HEK293T (cell line): ENCODE measurements at regions not wholly inside any gene's neighbourhood (a gene's known extent, or its start where the extent isn't known, plus 50 kb on each side); places are given as distances from the start of the nearest gene placed in this dataset.

ENCODE experiments used
- CTCF ChIA-PET: fragments of 350-600 bp; formaldehyde crosslinking; extraction: SDS; loops from one replicate; lab custom pipeline; 2021; ENCODE audit warnings: antibody characterized with exemption, inconsistent platforms; lab: Yijun Ruan, JAX
- POLR2A ChIA-PET: fragments of 350-600 bp; formaldehyde crosslinking; extraction: SDS; loops from one replicate; lab custom pipeline; 2020; ENCODE audit warnings: antibody characterized with exemption, inconsistent platforms; lab: Yijun Ruan, JAX
- DNase-seq: peaks from one replicate; pipeline ENCODE4 v3.0.0; 2012; ENCODE audit warnings: mixed read lengths; ENCODE audit errors: extremely low spot score
- ARNT ChIP-seq: fragments of 450-650 bp; IDR thresholded peaks from 2 replicates; pipeline ENCODE4 v1.6.1; 2017; ENCODE audit warnings: mild to moderate bottlenecking
- BHLHE40 ChIP-seq: fragments of 450-650 bp; IDR thresholded peaks from 2 replicates; pipeline ENCODE4 v1.6.1; 2016; ENCODE audit warnings: mild to moderate bottlenecking, moderate library complexity, borderline replicate concordance
- CTBP1 ChIP-seq: fragments of 450-650 bp; IDR thresholded peaks from 2 replicates; pipeline ENCODE4 v1.6.1; 2016; ENCODE audit warnings: borderline replicate concordance
- ELF4 ChIP-seq: fragments of 450-650 bp; IDR thresholded peaks from 2 replicates; pipeline ENCODE4 v1.6.1; 2017; ENCODE audit warnings: antibody characterized with exemption
- FOXA1 ChIP-seq: fragments of 450-650 bp; IDR thresholded peaks from 2 replicates; pipeline ENCODE4 v1.6.1; 2016; ENCODE audit warnings: mild to moderate bottlenecking
- FOXK2 ChIP-seq: fragments of 450-650 bp; IDR thresholded peaks from 2 replicates; pipeline ENCODE4 v1.6.1; 2016; ENCODE audit warnings: mild to moderate bottlenecking
- FOXM1 ChIP-seq: fragments of 450-650 bp; IDR thresholded peaks from 2 replicates; pipeline ENCODE4 v1.6.1; 2017; ENCODE audit warnings: mild to moderate bottlenecking, borderline replicate concordance
- HDGF ChIP-seq: fragments of 450-650 bp; IDR thresholded peaks from 2 replicates; pipeline ENCODE4 v1.6.1; 2017; ENCODE audit warnings: antibody characterized with exemption, borderline replicate concordance
- L3MBTL2 ChIP-seq: fragments of 450-650 bp; conservative IDR thresholded peaks from 2 replicates; pipeline ENCODE4 v1.6.1; 2016; ENCODE audit warnings: mild to moderate bottlenecking
- LEF1 ChIP-seq: fragments of 450-650 bp; IDR thresholded peaks from 2 replicates; pipeline ENCODE4 v1.6.1; 2017; ENCODE audit warnings: mild to moderate bottlenecking, borderline replicate concordance
- NFRKB ChIP-seq: fragments of 450-650 bp; IDR thresholded peaks from 2 replicates; pipeline ENCODE4 v1.6.1; 2016; ENCODE audit warnings: mild to moderate bottlenecking, moderate library complexity
- PKNOX1 ChIP-seq: fragments of 450-650 bp; IDR thresholded peaks from 2 replicates; pipeline ENCODE4 v1.6.1; 2016
- SP1 ChIP-seq: fragments of 450-650 bp; IDR thresholded peaks from 2 replicates; pipeline ENCODE4 v1.6.1; 2017
- SUZ12 ChIP-seq: fragments of 450-650 bp; IDR thresholded peaks from 2 replicates; pipeline ENCODE4 v1.6.1; 2016; ENCODE audit warnings: mild to moderate bottlenecking
- TARDBP ChIP-seq: fragments of 450-650 bp; IDR thresholded peaks from 2 replicates; pipeline ENCODE4 v1.6.1; 2016
- ZNF384 ChIP-seq: fragments of 450-650 bp; IDR thresholded peaks from 2 replicates; pipeline ENCODE4 v1.6.1; 2016

GRCh38 chr10:33749790-33750189 is 415.3 kb upstream of the NRP1 start:
- no peak for DNase-seq
- TF ChIP-seq TARDBP (no peak), CTBP1 (no peak), FOXK2 (no peak), HDGF (no peak), ARNT (no peak), FOXM1 (no peak), BHLHE40 (no peak), PKNOX1 (no peak), NFRKB (no peak), FOXA1 (no peak), SP1 (no peak), ELF4 (no peak), ZNF384 (no peak), LEF1 (no peak), SUZ12 (no peak), L3MBTL2 (no peak)
- ChIA-PET POLR2A (no interaction called here), CTCF (no interaction called here)

GRCh38 chr10:33749067-33749735 is 414.7 kb upstream of the NRP1 start:
- ChIA-PET CTCF (no interaction called here), POLR2A (no interaction called here)
- TF ChIP-seq LEF1 (no peak), TARDBP (no peak), FOXM1 (no peak), FOXK2 (no peak), ELF4 (no peak), SUZ12 (no peak), ARNT (no peak), PKNOX1 (no peak), CTBP1 (no peak), HDGF (no peak), BHLHE40 (no peak), ZNF384 (no peak), FOXA1 (no peak), NFRKB (no peak), SP1 (no peak), L3MBTL2 (no peak)
- DNase-seq, result no peak

- CTCF ChIA-PET, result no interaction called here
- TF ChIP-seq CTBP1 (no peak), NFRKB (no peak), HDGF (no peak), SP1 (no peak), FOXK2 (no peak), ZNF384 (no peak), BHLHE40 (no peak), PKNOX1 (no peak), ELF4 (no peak), TARDBP (no peak), L3MBTL2 (no peak)
- POLR2A ChIA-PET, result no interaction called here
- DNase-seq, result no peak
Measured at GRCh38 chr10:33746836-33747268, 412.4 kb upstream of the NRP1 start.

GRCh38 chr10:33746186-33746585 is 411.7 kb upstream of the NRP1 start:
- ChIA-PET POLR2A (no interaction called here), CTCF (no interaction called here)
- no peak for TF ChIP-seq CTBP1
- TF ChIP-seq PKNOX1, result no peak
- no peak for TF ChIP-seq FOXM1
- no peak for DNase-seq

DNA sequence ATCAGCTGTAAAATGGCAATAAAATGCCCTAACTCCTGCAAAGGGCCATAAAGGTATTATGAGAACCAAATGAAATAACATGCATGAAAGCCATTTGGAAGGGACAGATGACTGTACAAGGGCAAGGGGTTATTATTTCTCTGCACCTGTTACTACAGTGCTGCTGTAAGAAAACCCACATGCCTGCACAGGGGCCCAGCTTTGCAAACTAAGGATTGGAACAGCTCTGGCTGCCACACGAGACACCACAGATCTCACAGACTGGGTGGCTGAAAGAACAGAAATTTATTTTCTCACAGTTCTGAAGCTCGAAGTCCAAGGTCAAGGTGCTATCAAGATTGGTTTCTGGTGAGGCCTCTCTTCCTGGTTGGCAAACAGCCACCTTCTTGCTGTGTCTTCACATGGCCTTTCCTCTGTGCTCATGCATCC is 409.0 kb upstream of the NRP1 start:
- DNase-seq, result no peak
- CTCF ChIA-PET, result no interaction called here

DNA sequence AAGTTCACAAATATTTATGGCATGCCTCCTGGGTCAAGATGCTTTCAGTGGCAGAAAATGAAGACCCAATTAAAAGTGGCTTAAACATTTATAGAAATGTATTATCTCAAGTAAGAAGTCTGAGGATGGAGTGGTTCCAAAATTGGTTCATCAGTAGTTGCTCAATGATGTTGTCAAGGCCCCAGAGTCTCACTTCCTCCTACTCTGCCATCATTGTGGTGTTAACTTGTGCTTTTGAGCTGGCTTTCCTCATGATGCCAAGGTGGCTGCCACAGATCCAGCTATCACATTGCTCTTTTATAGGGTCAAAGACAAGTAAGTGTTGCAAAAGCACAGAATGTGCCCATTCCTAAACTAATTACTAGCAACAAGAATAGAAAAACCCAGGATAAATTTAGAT is 404.6 kb upstream of the NRP1 start:
- ChIA-PET POLR2A (no interaction called here), CTCF (no interaction called here)
- no peak for TF ChIP-seq ELF4
- no peak for TF ChIP-seq ZNF384
- TF ChIP-seq ARNT, result no peak
- no peak for TF ChIP-seq SUZ12
- no peak for TF ChIP-seq CTBP1
- TF ChIP-seq FOXM1, result no peak
- TF ChIP-seq L3MBTL2, result no peak
- TF ChIP-seq BHLHE40, result no peak
- no peak for TF ChIP-seq PKNOX1
- no peak for TF ChIP-seq FOXK2
- TF ChIP-seq SP1, result no peak
- TF ChIP-seq TARDBP, result no peak
- TF ChIP-seq FOXA1, result no peak
- TF ChIP-seq HDGF, result no peak
- TF ChIP-seq NFRKB, result no peak
- no peak for TF ChIP-seq LEF1
- no peak for DNase-seq

More for the DNA sequence above, 409.0 kb upstream of the NRP1 start:
- no peak for TF ChIP-seq L3MBTL2
- no peak for TF ChIP-seq FOXM1
- POLR2A ChIA-PET, result no interaction called here
